HepG2 (cell line): ENCODE measurements at regions not wholly inside any gene's neighbourhood (a gene's known extent, or its start where the extent isn't known, plus 50 kb on each side); places are given as distances from the start of the nearest gene placed in this dataset.

ENCODE experiments used
- ATAC-seq: fragments of 200-7000 bp; cut with Tn5 transposase; 3 replicates; pipeline ENCODE4 v1.9.1; 2020; ENCODE audit warnings: mild to moderate bottlenecking, moderate library complexity
- BruUV-seq: library from RNA; stranded (reverse); fragments of 400-500 nt; replicated peaks from 2 replicates; lab custom pipeline; 2021; lab: Mats Ljungman, UMichigan
- CTCF ChIA-PET: fragments of 300-600 bp; formaldehyde crosslinking; extraction: SDS; loops from one replicate; lab custom pipeline; 2021; ENCODE audit warnings: low total read pairs, inconsistent platforms, low intra/inter-chr PET ratio; lab: Yijun Ruan, JAX
- POLR2A ChIA-PET: fragments of 350-600 bp; sonication (Branson Sonifier 250); formaldehyde crosslinking; loops from one replicate; lab custom pipeline; 2020; ENCODE audit warnings: antibody characterized with exemption, inconsistent platforms; lab: Yijun Ruan, JAX
- DNase-seq: peaks from one replicate; pipeline ENCODE4 v3.0.0-alpha.2; 2015; ENCODE audit warnings: low spot score
- FAIRE-seq: peaks from 3 replicates; lab custom pipeline; 2011; peaks lifted over from hg19 to GRCh38; lab: Jason Lieb, UNC
- H2AFZ ChIP-seq: one replicate; pipeline ENCODE4 v1.6.1; 2011; ENCODE audit warnings: low read length, inconsistent platforms
- H3K27ac ChIP-seq: fragments of 300-600 bp; 3 replicates; pipeline ENCODE4 v1.8.0; 2011; ENCODE audit warnings: mixed run types, mild to moderate bottlenecking, mixed read lengths, low read length, inconsistent platforms; ENCODE audit not compliant: insufficient read depth; ENCODE audit errors: extremely low read length
- H3K27me3 ChIP-seq, 2 experiments: fragments of 200-600 bp in 1 of 2; 2 replicates in 1 of 2; 3 replicates in 1 of 2; pipeline versions ENCODE4 v1.6.0 to v1.8.0; 2011; ENCODE audit warnings: low read length in 2 of 2, mild to moderate bottlenecking in 2 of 2, moderate library complexity in 2 of 2, inconsistent platforms in 1 of 2; ENCODE audit not compliant: insufficient read depth in 2 of 2, control insufficient read depth in 1 of 2
- H3K36me3 ChIP-seq, 2 experiments: fragments of 200-600 bp in 1 of 2; replicated peaks in 1 of 2; 2 replicates in 1 of 2; 3 replicates in 1 of 2; pipeline versions ENCODE4 v1.5.1 to v1.8.0; 2011; ENCODE audit warnings: low read length in 2 of 2, inconsistent platforms in 1 of 2; ENCODE audit not compliant: insufficient read depth in 2 of 2, control insufficient read depth in 1 of 2
- H3K4me1 ChIP-seq: 2 replicates; pipeline ENCODE4 v1.5.1; 2012; ENCODE audit warnings: low read length, inconsistent platforms; ENCODE audit not compliant: insufficient read depth
- H3K4me2 ChIP-seq: 2 replicates; pipeline ENCODE4 v1.6.0; 2011; ENCODE audit warnings: low read depth, low read length, inconsistent platforms
- H3K4me3 ChIP-seq, 3 experiments: fragments of 200-600 bp in 1 of 3; sonication (generic), shearing (Covaris generic) in 1 of 3; replicated peaks in 1 of 3; 2 replicates each; pipeline ENCODE4 v1.5.1; 2011 to 2016; ENCODE audit warnings: low read length in 3 of 3, inconsistent platforms in 2 of 3, low read depth in 2 of 3, mild to moderate bottlenecking in 2 of 3, control low read depth in 1 of 3, mixed read lengths in 1 of 3; ENCODE audit not compliant: insufficient read depth in 1 of 3
- H3K79me2 ChIP-seq: one replicate; pipeline ENCODE4 v1.6.1; 2011; ENCODE audit warnings: low read length, inconsistent platforms; ENCODE audit not compliant: insufficient read depth
- H3K9ac ChIP-seq: 2 replicates; pipeline ENCODE4 v1.6.0; 2011; ENCODE audit warnings: mild to moderate bottlenecking, low read depth, low read length, inconsistent platforms; ENCODE audit not compliant: insufficient read depth
- H3K9me3 ChIP-seq: 2 replicates; pipeline ENCODE4 v1.5.1; 2012; ENCODE audit warnings: mild to moderate bottlenecking, low read length
- H4K20me1 ChIP-seq: 2 replicates; pipeline ENCODE4 v1.6.0; 2011; ENCODE audit warnings: inconsistent platforms, mild to moderate bottlenecking, low read length, moderate library complexity; ENCODE audit not compliant: insufficient read depth
- AKAP8 ChIP-seq: sonication (generic); formaldehyde crosslinking; IDR thresholded peaks from 2 replicates; pipeline ENCODE4 v1.5.1; 2020; ENCODE audit warnings: mild to moderate bottlenecking, missing genetic modification reagents
- BORCS8-MEF2B ChIP-seq: sonication (generic); formaldehyde crosslinking; IDR thresholded peaks from 2 replicates; pipeline ENCODE4 v1.8.0; 2022; ENCODE audit warnings: mild to moderate bottlenecking, missing genetic modification reagents
- MTA3 ChIP-seq: sonication (generic); formaldehyde crosslinking; IDR thresholded peaks from 2 replicates; pipeline ENCODE4 v1.4.0; 2020; ENCODE audit warnings: missing genetic modification reagents
- NAIF1 ChIP-seq: sonication (generic); formaldehyde crosslinking; IDR thresholded peaks from 2 replicates; pipeline ENCODE4 v1.5.0; 2020; ENCODE audit warnings: mild to moderate bottlenecking, missing genetic modification reagents, borderline replicate concordance
- PHB2 ChIP-seq: fragments of 450-650 bp; IDR thresholded peaks from 2 replicates; pipeline ENCODE4 v1.6.1; 2018; ENCODE audit not compliant: partially characterized antibody
- SMAD9 ChIP-seq: sonication (generic); formaldehyde crosslinking; IDR thresholded peaks from 2 replicates; pipeline ENCODE4 v1.5.1; 2020; ENCODE audit warnings: mild to moderate bottlenecking, missing genetic modification reagents
- TBX2 ChIP-seq: sonication (generic); formaldehyde crosslinking; IDR thresholded peaks from 2 replicates; pipeline ENCODE4 v1.5.0; 2020; ENCODE audit warnings: missing genetic modification reagents, mild to moderate bottlenecking, borderline replicate concordance
- ZBTB21 ChIP-seq: sonication (generic); formaldehyde crosslinking; IDR thresholded peaks from 2 replicates; pipeline ENCODE4 v1.4.0; 2020; ENCODE audit warnings: missing genetic modification reagents
- ZIK1 ChIP-seq: sonication (generic); formaldehyde crosslinking; IDR thresholded peaks from 2 replicates; pipeline ENCODE4 v1.5.0; 2020; ENCODE audit warnings: mild to moderate bottlenecking, low read depth, missing genetic modification reagents, borderline replicate concordance
- ZNF333 ChIP-seq: sonication (generic); formaldehyde crosslinking; IDR thresholded peaks from 2 replicates; pipeline ENCODE4 v1.4.0; 2020; ENCODE audit warnings: mild to moderate bottlenecking, missing genetic modification reagents, borderline replicate concordance
- ZNF574 ChIP-seq: sonication (generic); formaldehyde crosslinking; IDR thresholded peaks from 2 replicates; pipeline ENCODE4 v1.4.0; 2020; ENCODE audit warnings: missing genetic modification reagents
- WGBS: methylation state at CpG from one replicate; pipeline ENCODE4 v1.1.6; 2017; ENCODE audit warnings: low lambda C conversion rate; 5-methylcytosine and 5-hydroxymethylcytosine counted together
- in situ Hi-C: cut with HindIII; loops from 2 replicates; pipeline ENCODE4 v1.10.0; 2017; ENCODE audit warnings: low pct_unique_long_range_greater_than_20kb; ENCODE audit not compliant: extremely low pct_ligation_motif_present
- intact Hi-C: fragments of 100-400 bp; cut with micrococcal nuclease; formaldehyde crosslinking; loops from one replicate; pipeline ENCODE4 v1.10.0; 2022; ENCODE audit not compliant: unreplicated experiment

GRCh38 chr19:30122431-30122830, 180.4 kb downstream of the URI1 start (continued):
- TF ChIP-seq TBX2 (CRISPR knock-in tag) (no peak), BORCS8-MEF2B (CRISPR knock-in tag) (no peak), ZIK1 (CRISPR knock-in tag) (no peak)
- TF ChIP-seq, all 625 proteins: peak for 0

- no peak overlapping the region for H3K27ac ChIP-seq
- no peak for DNase-seq
- no TSS peak for BruUV-seq
- in situ Hi-C loops = no loop called here
- H3K4me1 ChIP-seq = no peaks in the 10 kb centered on the region
- CTCF ChIA-PET = no interaction called here
- no peaks in the 10 kb centered on the region for H3K36me3 ChIP-seq
- H2AFZ ChIP-seq = no peak overlapping the region
- no peaks in the 10 kb centered on the region for H4K20me1 ChIP-seq
- TF ChIP-seq SMAD9 (CRISPR knock-in tag) = no peak
- no peak for TF ChIP-seq PHB2
- no peak for TF ChIP-seq NAIF1 (CRISPR knock-in tag)
- TF ChIP-seq ZNF333 = no peak
- no peak for TF ChIP-seq ZNF574 (CRISPR knock-in tag)
- no peak for TF ChIP-seq ZBTB21 (CRISPR knock-in tag)
- TF ChIP-seq AKAP8 = no peak
- no peak for TF ChIP-seq MTA3 (CRISPR knock-in tag)
- TF ChIP-seq, all 625 proteins: peak for 0
- WGBS = 6% methylated on average over 3 of the region's 14 CpGs
- POLR2A ChIA-PET = no interaction called here
- peaks cover 0 to 24% of the 10 kb centered on the region in 2 experiments; a peak in 4 of 5 replicates for H3K27me3 ChIP-seq
- no peaks in the 10 kb centered on the region for H3K79me2 ChIP-seq
- H3K9ac ChIP-seq = no peak overlapping the region
- H3K9me3 ChIP-seq = no peaks in the 10 kb centered on the region
- no peak overlapping the region for H3K4me2 ChIP-seq
- FAIRE-seq = no peak
- ATAC-seq = no peak
- no peak overlapping the region for H3K4me3 ChIP-seq
- intact Hi-C loops = no loop called here
Observed at GRCh38 chr19:30123119-30123518, 181.1 kb downstream of the URI1 start.
